NCI-H345 treated with DMSO at 0.1 percent for 48 hours (cell line): ENCODE measurements at regions not wholly inside any gene's neighbourhood (a gene's known extent, or its start where the extent isn't known, plus 50 kb on each side); places are given as distances from the start of the nearest gene placed in this dataset.
"Not testable (repeated sequence)": the region's sequence is repeated elsewhere in the genome, so short reads cannot be mapped to it uniquely, and the experiment has no call there.

ENCODE experiments used
- DNase-seq: peaks from one replicate; lab custom pipeline; 2025; ENCODE audit not compliant: unreplicated experiment; lab: John Stamatoyannopoulos, UW

- no peak for DNase-seq
These were observed 129.4 kb downstream of the TRIM27 start for GRCh38 chr6:28794175-28795002.

- not testable (repeated sequence) for DNase-seq
These were observed 123.1 kb downstream of the TRIM27 start for GRCh38 chr6:28800647-28801046.

- no peak for DNase-seq
These were observed 121.1 kb downstream of the TRIM27 start for GRCh38 chr6:28802417-28803336.

GRCh38 chr6:28803337-28803709 lies 120.5 kb downstream of the TRIM27 start:
- DNase-seq: no peak

GRCh38 chr6:28807682-28808280 lies 116.0 kb downstream of the TRIM27 start:
- DNase-seq: no peak

- no peak for DNase-seq
These were observed 115.4 kb downstream of the TRIM27 start for GRCh38 chr6:28808383-28808782.

GRCh38 chr6:28809947-28810658 lies 113.7 kb downstream of the TRIM27 start:
- no peak for DNase-seq

GRCh38 chr6:28810659-28811053 lies 113.1 kb downstream of the TRIM27 start:
- DNase-seq: no peak

GRCh38 chr6:28811873-28812272 lies 111.9 kb downstream of the TRIM27 start:
- DNase-seq: no peak

- no peak for DNase-seq
These were observed 110.8 kb downstream of the TRIM27 start for GRCh38 chr6:28812778-28813569.

- no peak for DNase-seq
These were observed 109.5 kb downstream of the TRIM27 start for GRCh38 chr6:28814032-28814976.

GRCh38 chr6:28816339-28816908 lies 107.4 kb downstream of the TRIM27 start:
- DNase-seq: no peak

- DNase-seq: no peak
These were observed 106.6 kb downstream of the TRIM27 start for GRCh38 chr6:28816909-28817807.

- no peak for DNase-seq
These were observed 106.0 kb downstream of the TRIM27 start for GRCh38 chr6:28817808-28818145.

GRCh38 chr6:28824793-28825731 lies 98.7 kb downstream of the TRIM27 start:
- no peak for DNase-seq

- DNase-seq: no peak
These were observed 98.0 kb downstream of the TRIM27 start for GRCh38 chr6:28825732-28826293.
